Lung (tissue), 11 donors: ENCODE measurements at regions not wholly inside any gene's neighbourhood (a gene's known extent, or its start where the extent isn't known, plus 50 kb on each side); places are given as distances from the start of the nearest gene placed in this dataset.

Experiments
- ATAC-seq: fragments of 200-7000 bp; cut with Tn5 transposase; one replicate; pipeline ENCODE4 v1.9.1; 2020; ENCODE audit warnings: moderate number of reproducible peaks; ENCODE audit not compliant: insufficient read depth, low FRiP score
- DNase-seq, 3 donors: peaks; one replicate each; pipeline ENCODE4 v3.0.0-alpha.2; 2013 to 2017
- H3K27ac ChIP-seq, 2 donors: one replicate each; pipeline ENCODE4 v1.5.1; 2013; ENCODE audit warnings: mild to moderate bottlenecking in 2 of 2, moderate library complexity in 2 of 2, control low read depth in 1 of 2, inconsistent platforms in 1 of 2, low read depth in 1 of 2, low read length in 1 of 2
- H3K27me3 ChIP-seq, 3 donors: one replicate each; pipeline ENCODE4 v1.5.1; 2013; ENCODE audit warnings: low read length in 2 of 3; ENCODE audit not compliant: control insufficient read depth in 3 of 3, insufficient read depth in 3 of 3
- H3K36me3 ChIP-seq, 4 donors: one replicate each; pipeline ENCODE4 v1.5.1; 2013; ENCODE audit warnings: low read length in 4 of 4, mild to moderate bottlenecking in 1 of 4, moderate library complexity in 1 of 4; ENCODE audit not compliant: control insufficient read depth in 4 of 4, insufficient read depth in 4 of 4
- H3K4me1 ChIP-seq, 5 donors: one replicate each; pipeline ENCODE4 v1.5.1; 2013; ENCODE audit warnings: low read length in 5 of 5, mild to moderate bottlenecking in 2 of 5, moderate library complexity in 1 of 5; ENCODE audit not compliant: control insufficient read depth in 5 of 5, insufficient read depth in 5 of 5
- H3K4me3 ChIP-seq: one replicate; pipeline ENCODE4 v1.5.1; 2013; ENCODE audit warnings: mild to moderate bottlenecking, control low read depth, moderate library complexity
- H3K9ac ChIP-seq, 2 donors: one replicate each; pipeline ENCODE4 v1.5.1; 2013; ENCODE audit warnings: low read length in 2 of 2, control low read depth in 1 of 2; ENCODE audit not compliant: insufficient read depth in 1 of 2
- H3K9me3 ChIP-seq, 4 donors: one replicate each; pipeline ENCODE4 v1.5.1; 2013; ENCODE audit warnings: low read length in 3 of 4, mild to moderate bottlenecking in 1 of 4, moderate library complexity in 1 of 4; ENCODE audit not compliant: control insufficient read depth in 4 of 4, insufficient read depth in 3 of 4
- CTCF ChIP-seq: IDR thresholded peaks from 2 replicates; pipeline ENCODE4 v1.5.1; 2012; ENCODE audit warnings: mild to moderate bottlenecking; ENCODE audit errors: control extremely low read depth, extremely low read depth
- WGBS, 2 donors: extraction: QIAGEN DNeasy Blood & Tissue Kit; methylation state at CpG; one replicate each; pipeline ENCODE4 v1.1.7; 2013; 5-methylcytosine and 5-hydroxymethylcytosine counted together
- donor health status: control.
- donor health status: control.
- donor health status: Bipolar disorder and iron deficiency.
- donor health status: healthy.
- donor health status: DM: yes; HTN: yes; CAD: no.

GRCh38 chr5:175321927-175322532, 122.0 kb downstream of the DRD1 start:
- ATAC-seq: no peak
- H3K4me3 ChIP-seq: no peak overlapping the region
- peaks cover 0 to 1% (median 0%) of the 10 kb centered on the region in 4 donors for H3K9me3 ChIP-seq
- H3K36me3 ChIP-seq: no peaks in the 10 kb centered on the region
- DNase-seq: peak; percentile 44 to 77 (median 60)
- no peaks in the 10 kb centered on the region for H3K4me1 ChIP-seq
- H3K27me3 ChIP-seq: no peaks in the 10 kb centered on the region
- no peak for TF ChIP-seq CTCF
- no peak overlapping the region for H3K27ac ChIP-seq
- 28 to 30% methylated on average over 3 of the region's 3 CpGs for WGBS, 2 donors
- no peak overlapping the region for H3K9ac ChIP-seq

- Histone ChIP-seq H3K36me3 (no peaks in the 10 kb centered on the region), H3K9ac (no peak overlapping the region), H3K4me3 (no peak overlapping the region), H3K27ac (no peak overlapping the region), H3K27me3 (peaks cover 0 to 3% (median 0%) of the 10 kb centered on the region in 3 donors), H3K9me3 (no peaks in the 10 kb centered on the region), H3K4me1 (no peaks in the 10 kb centered on the region)
- no peak for DNase-seq
- WGBS, 2 donors: 36% methylated on average over 2 of the region's 2 CpGs
- no peak for ATAC-seq
- TF ChIP-seq CTCF: no peak
Observed at GRCh38 chr5:175319199-175319598, 124.8 kb downstream of the DRD1 start.

- H3K9ac ChIP-seq: no peak overlapping the region
- H3K27me3 ChIP-seq: peaks cover 0 to 3% (median 0%) of the 10 kb centered on the region in 3 donors
- TF ChIP-seq CTCF: no peak
- H3K4me3 ChIP-seq: no peak overlapping the region
- no peaks in the 10 kb centered on the region for H3K36me3 ChIP-seq
- ATAC-seq: no peak
- no peak overlapping the region for H3K27ac ChIP-seq
- H3K4me1 ChIP-seq: no peaks in the 10 kb centered on the region
- H3K9me3 ChIP-seq: no peaks in the 10 kb centered on the region
- no peak for DNase-seq
Observed at GRCh38 chr5:175317872-175318271, 126.1 kb downstream of the DRD1 start.
